Neural progenitor cell (in vitro differentiated cells): ENCODE measurements at regions not wholly inside any gene's neighbourhood (a gene's known extent, or its start where the extent isn't known, plus 50 kb on each side); places are given as distances from the start of the nearest gene placed in this dataset.

Experiments
- DNase-seq: peaks from one replicate; pipeline ENCODE4 v3.0.0-alpha.2; 2016; ENCODE audit warnings: low spot score
- H2AFZ ChIP-seq: fragments of 200-600 bp; sonication (generic); replicated peaks from 2 replicates; pipeline ENCODE4 v1.6.1; 2016; ENCODE audit warnings: antibody characterized with exemption
- H3F3A ChIP-seq: fragments of 200-600 bp; sonication (generic); 2 replicates; pipeline ENCODE4 v1.6.1; 2016; ENCODE audit warnings: antibody characterized with exemption, low read depth
- H3K27ac ChIP-seq: fragments of 200-600 bp; sonication (generic); 2 replicates; pipeline ENCODE4 v1.5.1; 2016; ENCODE audit warnings: mild to moderate bottlenecking
- H3K27me3 ChIP-seq: fragments of 200-600 bp; sonication (generic); 2 replicates; pipeline ENCODE4 v1.6.1; 2016; ENCODE audit warnings: mild to moderate bottlenecking, moderate library complexity
- H3K36me3 ChIP-seq: fragments of 200-600 bp; sonication (generic); 2 replicates; pipeline ENCODE4 v1.5.1; 2016
- H3K4me1 ChIP-seq: fragments of 200-600 bp; sonication (generic); 2 replicates; pipeline ENCODE4 v1.6.1; 2016; ENCODE audit warnings: mixed run types
- H3K4me2 ChIP-seq: fragments of 200-600 bp; sonication (generic); 2 replicates; pipeline ENCODE4 v1.6.1; 2016
- H3K4me3 ChIP-seq: fragments of 200-600 bp; sonication (generic); 2 replicates; pipeline ENCODE4 v1.5.1; 2016
- H3K79me2 ChIP-seq: fragments of 200-600 bp; sonication (generic); 2 replicates; pipeline ENCODE4 v1.6.1; 2016; ENCODE audit warnings: low read depth
- H3K9ac ChIP-seq: fragments of 200-600 bp; sonication (generic); 2 replicates; pipeline ENCODE4 v1.6.1; 2016
- H3K9me3 ChIP-seq: fragments of 200-600 bp; sonication (generic); 2 replicates; pipeline ENCODE4 v1.5.1; 2016; ENCODE audit warnings: low read depth
- H4K20me1 ChIP-seq: fragments of 200-600 bp; sonication (generic); 2 replicates; pipeline ENCODE4 v1.6.1; 2016; ENCODE audit warnings: low read depth
- H3K27ac Mint-ChIP-seq: 3 replicates; pipeline ENCODE4 v1.8.0; 2021; ENCODE audit warnings: mixed read lengths
- H3K27me3 Mint-ChIP-seq: 2 replicates; pipeline ENCODE4 v1.8.0; 2022; ENCODE audit warnings: low read depth, mild to moderate bottlenecking, inconsistent platforms, moderate library complexity, mixed read lengths; ENCODE audit not compliant: insufficient read depth
- H3K36me3 Mint-ChIP-seq: 3 replicates; pipeline ENCODE4 v1.8.0; 2021; ENCODE audit warnings: mixed read lengths
- H3K4me1 Mint-ChIP-seq: 3 replicates; pipeline ENCODE4 v1.8.0; 2021; ENCODE audit warnings: mixed read lengths
- H3K4me3 Mint-ChIP-seq: 3 replicates; pipeline ENCODE4 v1.8.0; 2021; ENCODE audit warnings: mild to moderate bottlenecking, moderate library complexity, mixed read lengths
- H3K9me3 Mint-ChIP-seq: 3 replicates; pipeline ENCODE4 v1.8.0; 2020; ENCODE audit warnings: mixed read lengths
- EZH2 ChIP-seq: fragments of 200-600 bp; sonication (generic); IDR thresholded peaks from 2 replicates; pipeline ENCODE4 v1.6.1; 2017; ENCODE audit warnings: antibody characterized with exemption, mild to moderate bottlenecking, moderate library complexity
- EZH2phosphoT487 ChIP-seq: fragments of 200-600 bp; sonication (generic); IDR thresholded peaks from 2 replicates; pipeline ENCODE4 v1.6.1; 2017; ENCODE audit warnings: antibody characterized with exemption
- TF ChIP-seq, protein P1 (sequence below): fragments of 200-600 bp; sonication (generic); IDR thresholded peaks from 2 replicates; pipeline ENCODE4 v1.5.1; 2017; ENCODE audit warnings: antibody characterized with exemption, mild to moderate bottlenecking

DNA sequence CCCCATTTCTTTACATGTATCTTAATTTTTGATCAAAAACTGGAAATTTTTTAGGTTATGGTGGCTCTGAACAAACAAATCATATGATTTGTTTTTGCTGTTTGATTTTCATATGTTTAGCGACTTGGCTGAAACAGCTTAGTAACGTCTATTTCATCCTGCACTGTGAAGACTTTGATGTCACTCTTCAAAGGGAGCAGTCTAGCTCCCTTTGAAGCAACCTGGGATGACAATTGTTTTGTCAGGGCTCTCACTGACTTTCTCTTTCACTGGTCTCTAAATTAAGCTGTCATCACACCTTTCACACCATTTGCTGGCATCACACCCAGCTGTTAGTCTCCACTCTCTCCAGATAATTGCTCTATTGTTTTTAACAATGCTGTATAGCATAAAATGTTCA is 896.9 kb downstream of the IGSF11 start:
- Mint-ChIP-seq H3K9me3 (peaks cover 15% of the 10 kb centered on the region), H3K36me3 (no peaks in the 10 kb centered on the region), H3K27me3 (no peaks in the 10 kb centered on the region), H3K4me1 (no peaks in the 10 kb centered on the region), H3K27ac (no peak overlapping the region), H3K4me3 (no peak overlapping the region)
- no peaks in the 10 kb centered on the region for H3K4me1 ChIP-seq
- no peak overlapping the region for H3K27ac ChIP-seq
- H3K9me3 ChIP-seq, result peaks cover 6% of the 10 kb centered on the region
- H3K4me3 ChIP-seq, result no peak overlapping the region
- H3K9ac ChIP-seq, result no peak overlapping the region
- H3K36me3 ChIP-seq, result no peaks in the 10 kb centered on the region
- DNase-seq, result no peak
- H2AFZ ChIP-seq, result no peak overlapping the region
- H3K4me2 ChIP-seq, result no peak overlapping the region
- H4K20me1 ChIP-seq, result no peaks in the 10 kb centered on the region
- H3K79me2 ChIP-seq, result no peaks in the 10 kb centered on the region
- TF ChIP-seq EZH2 (no peak), EZH2phosphoT487 (no peak)
- TF ChIP-seq, protein P1, sequence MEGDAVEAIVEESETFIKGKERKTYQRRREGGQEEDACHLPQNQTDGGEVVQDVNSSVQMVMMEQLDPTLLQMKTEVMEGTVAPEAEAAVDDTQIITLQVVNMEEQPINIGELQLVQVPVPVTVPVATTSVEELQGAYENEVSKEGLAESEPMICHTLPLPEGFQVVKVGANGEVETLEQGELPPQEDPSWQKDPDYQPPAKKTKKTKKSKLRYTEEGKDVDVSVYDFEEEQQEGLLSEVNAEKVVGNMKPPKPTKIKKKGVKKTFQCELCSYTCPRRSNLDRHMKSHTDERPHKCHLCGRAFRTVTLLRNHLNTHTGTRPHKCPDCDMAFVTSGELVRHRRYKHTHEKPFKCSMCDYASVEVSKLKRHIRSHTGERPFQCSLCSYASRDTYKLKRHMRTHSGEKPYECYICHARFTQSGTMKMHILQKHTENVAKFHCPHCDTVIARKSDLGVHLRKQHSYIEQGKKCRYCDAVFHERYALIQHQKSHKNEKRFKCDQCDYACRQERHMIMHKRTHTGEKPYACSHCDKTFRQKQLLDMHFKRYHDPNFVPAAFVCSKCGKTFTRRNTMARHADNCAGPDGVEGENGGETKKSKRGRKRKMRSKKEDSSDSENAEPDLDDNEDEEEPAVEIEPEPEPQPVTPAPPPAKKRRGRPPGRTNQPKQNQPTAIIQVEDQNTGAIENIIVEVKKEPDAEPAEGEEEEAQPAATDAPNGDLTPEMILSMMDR, result no peak
- no peaks in the 10 kb centered on the region for H3K27me3 ChIP-seq
- H3F3A ChIP-seq, result no peaks in the 10 kb centered on the region

DNA sequence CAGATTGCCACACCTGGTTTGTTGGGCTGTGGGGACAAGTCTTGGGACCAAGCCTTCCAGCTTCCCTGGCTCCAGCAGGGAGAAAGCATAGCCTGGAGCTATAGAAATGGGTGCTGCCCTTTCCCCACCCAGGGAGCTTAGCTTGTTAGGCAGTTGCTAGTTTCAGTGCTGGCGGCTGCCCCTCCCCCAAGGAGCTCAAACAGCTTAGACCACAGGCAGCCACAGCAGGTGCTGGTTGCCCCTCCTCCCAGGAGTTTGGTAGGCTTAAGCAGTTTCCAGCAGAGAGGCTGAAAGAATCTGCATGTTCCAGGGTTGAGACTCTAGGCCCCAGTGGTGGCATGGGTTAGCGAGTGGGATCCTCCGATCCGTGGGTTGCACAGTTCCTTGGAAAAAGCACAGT is 889.7 kb downstream of the IGSF11 start:
- no peaks in the 10 kb centered on the region for H3K4me1 Mint-ChIP-seq
- H3K27ac Mint-ChIP-seq, result no peak overlapping the region
- Histone ChIP-seq H3F3A (no peaks in the 10 kb centered on the region), H3K27ac (no peak overlapping the region), H3K4me3 (no peak overlapping the region), H3K4me1 (no peaks in the 10 kb centered on the region), H2AFZ (no peak overlapping the region), H4K20me1 (no peaks in the 10 kb centered on the region), H3K79me2 (no peaks in the 10 kb centered on the region), H3K9ac (no peak overlapping the region), H3K27me3 (no peaks in the 10 kb centered on the region), H3K4me2 (no peak overlapping the region), H3K36me3 (no peaks in the 10 kb centered on the region), H3K9me3 (peaks cover 6% of the 10 kb centered on the region)
- peaks cover 8% of the 10 kb centered on the region for H3K9me3 Mint-ChIP-seq
- no peaks in the 10 kb centered on the region for H3K27me3 Mint-ChIP-seq
- H3K4me3 Mint-ChIP-seq, result no peak overlapping the region
- no peaks in the 10 kb centered on the region for H3K36me3 Mint-ChIP-seq
- DNase-seq, result peak; percentile 8
- TF ChIP-seq EZH2phosphoT487 (no peak), EZH2 (no peak)
- TF ChIP-seq, protein P1, result no peak

DNA sequence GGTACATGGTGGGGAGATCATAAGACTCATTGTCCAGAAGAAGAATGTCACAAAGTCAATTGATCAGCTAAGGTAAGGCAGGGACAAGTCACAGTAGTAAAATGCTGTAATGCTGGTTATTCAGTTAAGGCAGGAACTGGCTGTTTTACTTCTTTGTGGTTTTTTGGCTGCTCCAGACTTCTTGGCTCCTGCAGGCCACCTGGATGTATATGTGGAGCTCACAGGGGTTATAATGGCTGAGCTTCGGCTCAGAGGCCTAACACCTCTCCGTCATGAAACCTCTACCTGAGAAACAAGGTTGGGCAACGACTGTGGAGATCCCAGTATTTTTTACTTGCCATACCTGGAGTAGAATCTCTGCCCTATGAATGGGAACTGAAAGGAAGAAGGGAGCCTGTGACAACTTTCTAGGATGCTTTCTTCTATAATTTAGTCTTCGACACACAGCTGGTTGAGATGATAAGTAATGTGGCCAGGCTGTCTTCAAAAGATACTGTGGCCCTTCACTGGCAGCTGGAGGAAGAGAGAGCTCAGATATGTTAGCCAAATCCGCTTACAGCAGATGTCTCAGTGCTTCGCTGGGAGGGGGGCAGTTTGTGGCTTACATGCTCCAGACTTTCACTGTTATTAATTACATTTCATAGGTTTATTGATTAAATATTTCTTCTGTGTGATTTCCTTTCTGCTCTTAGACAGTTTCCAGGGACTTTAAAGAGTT is 887.8 kb downstream of the IGSF11 start:
- H3K36me3 ChIP-seq, result no peaks in the 10 kb centered on the region
- Mint-ChIP-seq H3K36me3 (no peaks in the 10 kb centered on the region), H3K27ac (no peak overlapping the region), H3K4me3 (no peak overlapping the region), H3K27me3 (no peaks in the 10 kb centered on the region), H3K9me3 (peaks cover 14% of the 10 kb centered on the region), H3K4me1 (no peaks in the 10 kb centered on the region)
- no peaks in the 10 kb centered on the region for H3K27me3 ChIP-seq
- no peak overlapping the region for H3K9ac ChIP-seq
- H3K4me2 ChIP-seq, result no peak overlapping the region
- H3K9me3 ChIP-seq, result peaks cover 10% of the 10 kb centered on the region
- no peak overlapping the region for H3K4me3 ChIP-seq
- TF ChIP-seq EZH2phosphoT487, result no peak
- TF ChIP-seq, protein P1, result no peak
- no peak for TF ChIP-seq EZH2
- no peak overlapping the region for H2AFZ ChIP-seq
- no peaks in the 10 kb centered on the region for H3K4me1 ChIP-seq
- H3K27ac ChIP-seq, result no peak overlapping the region
- H3K79me2 ChIP-seq, result no peaks in the 10 kb centered on the region
- no peak for DNase-seq
- H3F3A ChIP-seq, result no peaks in the 10 kb centered on the region
- H4K20me1 ChIP-seq, result no peaks in the 10 kb centered on the region
